ENCODE measurements at regions not wholly inside any gene's neighbourhood (a gene's known extent, or its start where the extent isn't known, plus 50 kb on each side); places are given as distances from the start of the nearest gene placed in this dataset.

GRCh38 chr7:86190351-86190750 is 453.4 kb upstream of the GRM3 start:
- TF ChIP-seq, protein P1, sequence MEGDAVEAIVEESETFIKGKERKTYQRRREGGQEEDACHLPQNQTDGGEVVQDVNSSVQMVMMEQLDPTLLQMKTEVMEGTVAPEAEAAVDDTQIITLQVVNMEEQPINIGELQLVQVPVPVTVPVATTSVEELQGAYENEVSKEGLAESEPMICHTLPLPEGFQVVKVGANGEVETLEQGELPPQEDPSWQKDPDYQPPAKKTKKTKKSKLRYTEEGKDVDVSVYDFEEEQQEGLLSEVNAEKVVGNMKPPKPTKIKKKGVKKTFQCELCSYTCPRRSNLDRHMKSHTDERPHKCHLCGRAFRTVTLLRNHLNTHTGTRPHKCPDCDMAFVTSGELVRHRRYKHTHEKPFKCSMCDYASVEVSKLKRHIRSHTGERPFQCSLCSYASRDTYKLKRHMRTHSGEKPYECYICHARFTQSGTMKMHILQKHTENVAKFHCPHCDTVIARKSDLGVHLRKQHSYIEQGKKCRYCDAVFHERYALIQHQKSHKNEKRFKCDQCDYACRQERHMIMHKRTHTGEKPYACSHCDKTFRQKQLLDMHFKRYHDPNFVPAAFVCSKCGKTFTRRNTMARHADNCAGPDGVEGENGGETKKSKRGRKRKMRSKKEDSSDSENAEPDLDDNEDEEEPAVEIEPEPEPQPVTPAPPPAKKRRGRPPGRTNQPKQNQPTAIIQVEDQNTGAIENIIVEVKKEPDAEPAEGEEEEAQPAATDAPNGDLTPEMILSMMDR (IDR thresholded peaks at IDR 0.05; ENCODE audit: low read depth, low read length), result no peak
- H3K4me3 ChIP-seq (replicated peaks in 1 of 2; ENCODE audit: low read depth in 2 of 2, low read length in 2 of 2), result no peak overlapping the region

GRCh38 chr7:86181474-86181873 is 462.2 kb upstream of the GRM3 start:
- TF ChIP-seq, protein P1 (IDR thresholded peaks at IDR 0.05; ENCODE audit: low read depth, low read length), result no peak
- H3K4me3 ChIP-seq (replicated peaks in 1 of 2; ENCODE audit: low read depth in 2 of 2, low read length in 2 of 2), result no peak overlapping the region
- DNase-seq (ENCODE audit: low read depth in 2 of 2), result no peak

More at GRCh38 chr7:86190351-86190750, 453.4 kb upstream of the GRM3 start:
- no peak for DNase-seq (ENCODE audit: low read depth in 2 of 2)

GRCh38 chr7:86164827-86165226 is 478.9 kb upstream of the GRM3 start:
- DNase-seq (ENCODE audit: low read depth in 2 of 2), result no peak
- TF ChIP-seq, protein P1 (IDR thresholded peaks at IDR 0.05; ENCODE audit: low read depth, low read length), result no peak
- no peak overlapping the region for H3K4me3 ChIP-seq (replicated peaks in 1 of 2; ENCODE audit: low read depth in 2 of 2, low read length in 2 of 2)

DNA sequence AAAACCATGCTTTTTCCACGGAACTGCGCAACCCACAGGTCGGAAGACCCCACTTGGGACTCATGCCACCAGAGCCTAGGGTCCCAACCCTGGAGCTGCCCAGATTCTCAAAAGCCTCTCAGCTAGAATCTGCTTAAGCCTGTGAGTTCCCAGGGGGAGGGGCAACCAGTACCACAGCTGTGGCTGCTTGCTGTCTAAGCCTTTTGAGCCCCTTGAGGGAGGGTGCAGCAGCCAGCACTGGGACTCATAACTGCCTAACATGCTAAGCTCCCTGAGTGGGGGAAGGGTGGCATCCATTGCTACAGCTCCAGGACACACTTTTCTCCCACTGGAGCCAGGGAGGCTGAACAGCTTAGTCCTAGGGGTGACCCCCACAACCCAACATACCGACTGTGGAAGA is 485.6 kb upstream of the GRM3 start:
- DNase-seq (ENCODE audit: low read depth in 2 of 2), result no peak
- TF ChIP-seq, protein P1 (IDR thresholded peaks at IDR 0.05; ENCODE audit: low read depth, low read length), result no peak
- H3K4me3 ChIP-seq (replicated peaks in 1 of 2; ENCODE audit: low read depth in 2 of 2, low read length in 2 of 2), result no peak overlapping the region

GRCh38 chr7:86155623-86156022 is 488.1 kb upstream of the GRM3 start:
- H3K4me3 ChIP-seq (replicated peaks in 1 of 2; ENCODE audit: low read depth in 2 of 2, low read length in 2 of 2), result no peak overlapping the region
- no peak for DNase-seq (ENCODE audit: low read depth in 2 of 2)
- TF ChIP-seq, protein P1 (IDR thresholded peaks at IDR 0.05; ENCODE audit: low read depth, low read length), result no peak

DNA sequence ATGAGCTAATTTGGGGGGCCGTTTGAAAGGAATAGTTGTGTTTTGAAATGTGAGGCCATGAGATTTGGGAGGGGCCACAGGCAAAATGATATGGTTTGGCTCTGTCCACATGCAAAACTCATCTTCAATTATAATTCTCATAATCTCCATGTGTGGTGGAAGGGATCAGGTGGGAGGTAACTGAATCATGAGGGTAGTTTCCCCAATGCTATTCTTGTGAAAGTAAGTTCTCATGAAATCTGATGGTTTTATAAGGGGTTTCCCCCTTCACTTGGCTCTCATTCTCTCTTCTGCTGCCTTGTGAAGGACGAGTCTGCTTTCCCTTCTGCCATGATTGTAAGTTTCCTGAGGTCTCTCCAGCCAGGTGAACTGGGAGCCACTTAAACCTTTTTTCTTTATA is 490.8 kb upstream of the GRM3 start:
- H3K4me3 ChIP-seq (replicated peaks in 1 of 2; ENCODE audit: low read depth in 2 of 2, low read length in 2 of 2), result no peak overlapping the region
- TF ChIP-seq, protein P1 (IDR thresholded peaks at IDR 0.05; ENCODE audit: low read depth, low read length), result no peak
- no peak for DNase-seq (ENCODE audit: low read depth in 2 of 2)

- TF ChIP-seq, protein P1 (IDR thresholded peaks at IDR 0.05; ENCODE audit: low read depth, low read length), result no peak
- no peak for DNase-seq (ENCODE audit: low read depth in 2 of 2)
- H3K4me3 ChIP-seq (replicated peaks in 1 of 2; ENCODE audit: low read depth in 2 of 2, low read length in 2 of 2), result no peak overlapping the region
Observed at GRCh38 chr7:86149024-86149665, 494.6 kb upstream of the GRM3 start.

Measured in cardiac fibroblast (primary cell).